ENCODE measurements at regions not wholly inside any gene's neighbourhood (a gene's known extent, or its start where the extent isn't known, plus 50 kb on each side); places are given as distances from the start of the nearest gene placed in this dataset.

DNA sequence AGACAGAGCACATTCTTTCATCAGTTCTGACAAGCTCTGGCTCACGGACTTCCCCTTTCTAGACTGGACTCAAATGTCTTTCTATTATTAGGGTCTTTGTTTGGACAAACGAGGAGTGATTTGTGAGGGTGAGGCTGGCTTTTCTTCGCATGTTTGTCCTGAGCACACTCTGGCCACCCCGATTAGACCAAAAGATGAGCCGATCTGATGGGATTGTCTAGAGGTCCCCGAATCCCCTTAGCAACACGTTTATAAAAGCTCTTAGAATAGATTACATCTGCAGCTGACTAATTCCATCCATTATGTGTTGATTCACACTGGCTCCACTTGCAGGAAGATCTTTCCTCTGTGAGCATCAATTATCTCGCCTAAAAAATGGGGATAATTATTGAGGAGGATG is 675.4 kb upstream of the AUTS2 start:
- H3K36me3 ChIP-seq (ENCODE audit: insufficient read depth, low read length) = no peaks in the 10 kb centered on the region
- DNase-seq (ENCODE audit: low read depth, low spot score) = no peak
- TF ChIP-seq POLR2AphosphoS5 (IDR thresholded peaks at IDR 0.05; ENCODE audit: borderline replicate concordance, low read depth, low read length) = no peak
- TF ChIP-seq EZH2 (IDR thresholded peaks at IDR 0.05) = no peak
- no peak for TF ChIP-seq FOXP2 (optimal IDR thresholded peaks at IDR 0.05; ENCODE audit: control extremely low read depth, extremely low read length, insufficient read depth)
- H3K9me3 ChIP-seq (ENCODE audit: low read depth, low read length) = no peaks in the 10 kb centered on the region
- H3K4me3 ChIP-seq = no peak overlapping the region
- H3K27ac ChIP-seq = no peak overlapping the region
- no peak overlapping the region for H3K9ac ChIP-seq (ENCODE audit: insufficient read length)

DNA sequence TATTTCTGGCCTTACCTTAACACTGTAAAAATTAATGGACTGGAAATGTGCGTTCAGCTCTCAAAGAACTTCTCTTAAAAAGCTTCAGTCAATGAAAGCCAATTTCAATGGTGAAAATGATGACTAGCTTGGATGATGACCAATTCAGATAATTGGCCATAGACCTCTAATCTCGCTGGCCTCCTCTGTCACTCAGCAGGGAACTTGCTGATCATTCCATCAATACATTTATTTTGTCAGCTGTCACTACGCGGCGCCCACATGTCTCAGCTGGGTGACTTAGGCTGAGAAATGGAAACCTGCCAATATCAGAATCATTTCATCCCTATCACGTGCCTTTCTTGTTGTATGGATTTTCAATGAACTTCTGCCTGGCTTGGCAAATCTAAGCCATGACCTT is 673.0 kb upstream of the AUTS2 start:
- H3K36me3 ChIP-seq (ENCODE audit: insufficient read depth, low read length) = no peaks in the 10 kb centered on the region
- no peak overlapping the region for H3K9ac ChIP-seq (ENCODE audit: insufficient read length)
- H3K4me3 ChIP-seq = no peak overlapping the region
- TF ChIP-seq FOXP2 (optimal IDR thresholded peaks at IDR 0.05; ENCODE audit: control extremely low read depth, extremely low read length, insufficient read depth) (no peak), POLR2AphosphoS5 (IDR thresholded peaks at IDR 0.05; ENCODE audit: borderline replicate concordance, low read depth, low read length) (no peak), EZH2 (IDR thresholded peaks at IDR 0.05) (no peak)
- no peak for DNase-seq (ENCODE audit: low read depth, low spot score)
- H3K27ac ChIP-seq = no peak overlapping the region
- no peaks in the 10 kb centered on the region for H3K9me3 ChIP-seq (ENCODE audit: low read depth, low read length)

DNA sequence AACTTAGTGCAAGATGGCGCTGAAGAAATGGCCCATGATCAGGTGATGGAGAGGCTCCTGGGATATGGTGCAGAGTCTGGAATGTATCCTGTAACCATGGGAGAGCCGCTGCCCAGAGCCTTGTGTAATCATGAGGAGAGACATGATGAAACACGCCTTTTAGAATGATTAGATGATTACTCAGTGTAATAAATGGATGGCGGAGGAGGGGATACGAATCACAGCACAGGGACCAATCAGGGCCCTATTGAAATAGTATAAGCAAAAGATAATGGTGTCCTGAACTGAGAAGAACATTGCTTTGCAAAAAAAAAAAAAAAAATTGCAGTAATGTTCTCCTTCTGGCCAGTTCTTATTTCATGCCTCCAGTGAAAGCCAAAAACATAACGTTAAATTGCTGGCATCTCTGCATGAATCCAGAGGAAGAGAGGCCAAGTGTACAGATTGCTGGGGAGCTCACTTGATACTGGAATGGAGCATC is 668.5 kb upstream of the AUTS2 start:
- no peak for TF ChIP-seq FOXP2 (optimal IDR thresholded peaks at IDR 0.05; ENCODE audit: control extremely low read depth, extremely low read length, insufficient read depth)
- TF ChIP-seq EZH2 (IDR thresholded peaks at IDR 0.05) = no peak
- no peak for TF ChIP-seq POLR2AphosphoS5 (IDR thresholded peaks at IDR 0.05; ENCODE audit: borderline replicate concordance, low read depth, low read length)

DNA sequence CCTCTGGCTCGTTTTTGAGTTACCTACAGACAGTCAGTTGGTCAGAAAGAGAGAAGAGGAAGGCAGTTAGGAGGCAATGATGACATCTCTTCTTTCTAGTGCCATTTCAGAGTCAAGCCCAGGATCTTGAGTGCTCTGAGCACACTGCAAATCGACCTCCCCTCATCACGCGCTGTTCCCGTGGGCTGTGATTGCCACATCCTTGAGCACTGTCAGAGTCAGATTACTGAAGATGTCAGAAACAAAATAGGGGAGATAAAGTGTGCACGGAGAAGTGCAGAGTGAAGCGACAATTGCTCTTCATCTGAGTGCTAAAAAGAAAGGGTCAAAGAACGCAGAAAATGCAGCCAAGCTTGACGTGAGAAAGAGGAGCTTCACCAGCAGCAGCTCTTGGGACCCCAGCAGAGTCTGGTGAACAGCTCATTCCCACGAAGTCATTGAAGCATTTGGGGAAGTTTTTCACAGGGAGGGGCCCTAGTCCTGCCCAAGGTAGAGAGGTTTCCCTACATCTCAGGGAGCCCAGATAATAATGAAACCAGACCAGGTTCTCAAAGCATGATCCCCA is 661.7 kb upstream of the AUTS2 start:
- no peak for DNase-seq (ENCODE audit: low read depth, low spot score)
- Histone ChIP-seq H3K4me3 (no peak overlapping the region), H3K9me3 (ENCODE audit: low read depth, low read length) (no peaks in the 10 kb centered on the region), H3K9ac (ENCODE audit: insufficient read length) (no peak overlapping the region), H3K27ac (no peak overlapping the region), H3K36me3 (ENCODE audit: insufficient read depth, low read length) (no peaks in the 10 kb centered on the region)
- TF ChIP-seq POLR2AphosphoS5 (IDR thresholded peaks at IDR 0.05; ENCODE audit: borderline replicate concordance, low read depth, low read length) (no peak), FOXP2 (optimal IDR thresholded peaks at IDR 0.05; ENCODE audit: control extremely low read depth, extremely low read length, insufficient read depth) (no peak), EZH2 (IDR thresholded peaks at IDR 0.05) (no peak)

More for the DNA sequence above, 668.5 kb upstream of the AUTS2 start:
- no peak overlapping the region for H3K27ac ChIP-seq
- no peak for DNase-seq (ENCODE audit: low read depth, low spot score)
- H3K36me3 ChIP-seq (ENCODE audit: insufficient read depth, low read length) = no peaks in the 10 kb centered on the region
- H3K4me3 ChIP-seq = no peak overlapping the region
- H3K9ac ChIP-seq (ENCODE audit: insufficient read length) = no peak overlapping the region
- no peaks in the 10 kb centered on the region for H3K9me3 ChIP-seq (ENCODE audit: low read depth, low read length)

DNA sequence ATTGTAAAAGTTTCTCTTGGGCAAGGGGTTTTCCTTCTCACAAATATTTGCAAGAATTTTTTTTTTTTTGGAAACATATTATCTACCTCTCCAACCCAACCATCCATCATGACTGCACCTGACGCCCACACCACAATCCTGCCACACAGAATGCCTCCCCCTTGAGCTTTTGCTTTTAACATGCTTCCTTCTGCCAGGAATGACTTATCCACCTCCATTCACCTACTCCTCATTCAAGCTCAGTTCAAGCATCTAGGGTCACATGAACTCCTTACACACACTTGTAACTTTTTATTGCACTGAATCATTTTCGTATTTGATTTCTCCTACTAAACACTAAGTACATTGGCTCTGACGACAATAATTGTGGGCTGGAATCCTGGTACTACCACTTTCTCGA is 660.1 kb upstream of the AUTS2 start:
- H3K9me3 ChIP-seq (ENCODE audit: low read depth, low read length) = no peaks in the 10 kb centered on the region
- no peak overlapping the region for H3K4me3 ChIP-seq
- TF ChIP-seq FOXP2 (optimal IDR thresholded peaks at IDR 0.05; ENCODE audit: control extremely low read depth, extremely low read length, insufficient read depth) = no peak
- TF ChIP-seq EZH2 (IDR thresholded peaks at IDR 0.05) = no peak
- TF ChIP-seq POLR2AphosphoS5 (IDR thresholded peaks at IDR 0.05; ENCODE audit: borderline replicate concordance, low read depth, low read length) = no peak
- no peak overlapping the region for H3K27ac ChIP-seq
- no peak for DNase-seq (ENCODE audit: low read depth, low spot score)
- no peaks in the 10 kb centered on the region for H3K36me3 ChIP-seq (ENCODE audit: insufficient read depth, low read length)
- H3K9ac ChIP-seq (ENCODE audit: insufficient read length) = no peak overlapping the region

DNA sequence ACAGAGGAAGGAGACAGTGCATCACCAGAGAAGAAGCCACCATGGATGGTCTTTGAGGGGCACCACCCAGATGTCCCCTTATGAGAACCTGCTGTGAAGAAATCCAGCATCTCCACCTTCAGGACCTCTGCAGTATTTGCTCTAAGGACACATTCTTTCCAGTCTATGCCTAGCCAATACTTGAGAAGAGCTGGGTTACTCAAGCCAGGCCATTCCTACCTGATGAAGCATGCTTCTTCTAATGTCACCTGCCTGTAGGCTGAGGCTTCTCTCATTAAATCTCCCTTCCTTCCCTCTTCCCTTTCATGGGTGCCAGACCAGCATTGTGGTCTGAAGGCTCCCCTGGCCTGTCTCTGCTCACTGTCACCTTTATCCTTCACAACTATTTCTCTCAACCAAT is 654.5 kb upstream of the AUTS2 start:
- H3K27ac ChIP-seq = no peak overlapping the region
- no peaks in the 10 kb centered on the region for H3K36me3 ChIP-seq (ENCODE audit: insufficient read depth, low read length)
- DNase-seq (ENCODE audit: low read depth, low spot score) = no peak
- H3K9me3 ChIP-seq (ENCODE audit: low read depth, low read length) = no peaks in the 10 kb centered on the region
- TF ChIP-seq EZH2 (IDR thresholded peaks at IDR 0.05) (no peak), POLR2AphosphoS5 (IDR thresholded peaks at IDR 0.05; ENCODE audit: borderline replicate concordance, low read depth, low read length) (no peak), FOXP2 (optimal IDR thresholded peaks at IDR 0.05; ENCODE audit: control extremely low read depth, extremely low read length, insufficient read depth) (no peak)
- H3K4me3 ChIP-seq = no peak overlapping the region
- no peak overlapping the region for H3K9ac ChIP-seq (ENCODE audit: insufficient read length)

DNA sequence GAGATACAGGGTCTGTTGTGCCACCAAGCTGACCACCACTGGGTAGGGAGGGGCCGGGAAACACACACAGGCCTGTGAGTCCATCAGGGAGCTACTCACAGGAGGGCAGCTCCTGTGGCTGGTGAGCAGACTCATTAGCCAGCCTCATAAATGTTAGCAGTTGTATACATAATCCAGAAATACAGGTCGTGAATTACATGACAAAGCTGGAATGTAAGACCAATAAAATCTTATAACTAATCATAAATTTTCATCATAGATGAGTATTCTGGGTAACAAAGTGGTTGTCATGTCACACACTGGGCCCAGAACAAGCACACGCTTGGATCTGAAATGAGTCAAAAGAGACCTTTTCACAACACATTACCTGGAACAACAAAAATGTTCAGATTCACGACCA is 642.6 kb upstream of the AUTS2 start:
- H3K9me3 ChIP-seq (ENCODE audit: low read depth, low read length) = no peaks in the 10 kb centered on the region
- H3K4me3 ChIP-seq = no peak overlapping the region
- TF ChIP-seq EZH2 (IDR thresholded peaks at IDR 0.05) (no peak), POLR2AphosphoS5 (IDR thresholded peaks at IDR 0.05; ENCODE audit: borderline replicate concordance, low read depth, low read length) (no peak), FOXP2 (optimal IDR thresholded peaks at IDR 0.05; ENCODE audit: control extremely low read depth, extremely low read length, insufficient read depth) (no peak)
- no peak overlapping the region for H3K27ac ChIP-seq
- H3K9ac ChIP-seq (ENCODE audit: insufficient read length) = no peak overlapping the region
- H3K36me3 ChIP-seq (ENCODE audit: insufficient read depth, low read length) = no peaks in the 10 kb centered on the region
- DNase-seq (ENCODE audit: low read depth, low spot score) = no peak

DNA sequence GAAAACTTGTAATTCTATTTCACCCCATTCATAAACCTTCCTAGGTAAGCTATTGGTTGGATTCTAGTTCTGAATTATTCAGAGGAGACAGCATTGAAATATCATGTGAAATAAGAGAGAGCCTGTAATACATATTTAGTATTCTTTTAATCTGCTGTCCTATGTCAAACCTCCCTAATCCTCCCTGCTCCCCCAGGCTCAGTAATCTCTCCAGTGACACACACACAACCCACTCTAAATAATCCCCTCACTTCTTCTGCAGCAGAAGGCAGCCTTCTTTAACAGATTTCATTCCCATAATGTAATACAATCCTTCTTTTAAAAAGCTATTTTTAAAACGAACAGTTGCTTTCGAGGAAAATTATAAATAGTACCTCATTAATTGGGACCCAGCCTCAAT is 639.7 kb upstream of the AUTS2 start:
- no peaks in the 10 kb centered on the region for H3K9me3 ChIP-seq (ENCODE audit: low read depth, low read length)
- H3K36me3 ChIP-seq (ENCODE audit: insufficient read depth, low read length) = no peaks in the 10 kb centered on the region
- no peak overlapping the region for H3K4me3 ChIP-seq
- DNase-seq (ENCODE audit: low read depth, low spot score) = no peak
- H3K9ac ChIP-seq (ENCODE audit: insufficient read length) = no peak overlapping the region
- H3K27ac ChIP-seq = no peak overlapping the region
- TF ChIP-seq POLR2AphosphoS5 (IDR thresholded peaks at IDR 0.05; ENCODE audit: borderline replicate concordance, low read depth, low read length) = no peak
- no peak for TF ChIP-seq EZH2 (IDR thresholded peaks at IDR 0.05)
- no peak for TF ChIP-seq FOXP2 (optimal IDR thresholded peaks at IDR 0.05; ENCODE audit: control extremely low read depth, extremely low read length, insufficient read depth)

DNA sequence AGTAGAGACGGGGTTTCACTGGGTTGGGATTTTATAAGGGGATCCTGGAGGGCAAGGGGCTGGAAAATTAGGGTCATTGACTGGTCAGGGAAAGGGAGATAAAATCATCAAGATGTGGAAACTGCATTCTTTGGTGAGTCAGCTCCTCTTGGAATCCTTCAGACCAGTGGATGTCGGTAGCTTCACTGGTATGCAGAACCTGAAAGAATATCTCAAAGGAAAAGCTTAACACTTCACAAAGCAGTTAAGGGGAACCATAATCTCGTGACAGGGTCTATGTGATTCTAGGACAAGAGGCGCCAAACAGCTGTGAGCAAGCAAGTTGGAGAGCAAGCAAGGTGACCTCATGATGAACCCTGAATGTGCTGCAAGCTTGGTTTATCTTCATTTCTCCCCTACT is 634.7 kb upstream of the AUTS2 start:
- Histone ChIP-seq H3K9ac (ENCODE audit: insufficient read length) (no peak overlapping the region), H3K27ac (no peak overlapping the region), H3K9me3 (ENCODE audit: low read depth, low read length) (no peaks in the 10 kb centered on the region), H3K4me3 (no peak overlapping the region), H3K36me3 (ENCODE audit: insufficient read depth, low read length) (no peaks in the 10 kb centered on the region)
- no peak for DNase-seq (ENCODE audit: low read depth, low spot score)
- TF ChIP-seq POLR2AphosphoS5 (IDR thresholded peaks at IDR 0.05; ENCODE audit: borderline replicate concordance, low read depth, low read length) (no peak), EZH2 (IDR thresholded peaks at IDR 0.05) (no peak), FOXP2 (optimal IDR thresholded peaks at IDR 0.05; ENCODE audit: control extremely low read depth, extremely low read length, insufficient read depth) (no peak)
